ENCODE measurements at regions not wholly inside any gene's neighbourhood (a gene's known extent, or its start where the extent isn't known, plus 50 kb on each side); places are given as distances from the start of the nearest gene placed in this dataset.

- TF ChIP-seq EP300 (IDR thresholded peaks at IDR 0.05) (no peak), POLR2AphosphoS5 (IDR thresholded peaks at IDR 0.05) (no peak), POLR2A (IDR thresholded peaks at IDR 0.05) (no peak)
- TF ChIP-seq, protein P1, sequence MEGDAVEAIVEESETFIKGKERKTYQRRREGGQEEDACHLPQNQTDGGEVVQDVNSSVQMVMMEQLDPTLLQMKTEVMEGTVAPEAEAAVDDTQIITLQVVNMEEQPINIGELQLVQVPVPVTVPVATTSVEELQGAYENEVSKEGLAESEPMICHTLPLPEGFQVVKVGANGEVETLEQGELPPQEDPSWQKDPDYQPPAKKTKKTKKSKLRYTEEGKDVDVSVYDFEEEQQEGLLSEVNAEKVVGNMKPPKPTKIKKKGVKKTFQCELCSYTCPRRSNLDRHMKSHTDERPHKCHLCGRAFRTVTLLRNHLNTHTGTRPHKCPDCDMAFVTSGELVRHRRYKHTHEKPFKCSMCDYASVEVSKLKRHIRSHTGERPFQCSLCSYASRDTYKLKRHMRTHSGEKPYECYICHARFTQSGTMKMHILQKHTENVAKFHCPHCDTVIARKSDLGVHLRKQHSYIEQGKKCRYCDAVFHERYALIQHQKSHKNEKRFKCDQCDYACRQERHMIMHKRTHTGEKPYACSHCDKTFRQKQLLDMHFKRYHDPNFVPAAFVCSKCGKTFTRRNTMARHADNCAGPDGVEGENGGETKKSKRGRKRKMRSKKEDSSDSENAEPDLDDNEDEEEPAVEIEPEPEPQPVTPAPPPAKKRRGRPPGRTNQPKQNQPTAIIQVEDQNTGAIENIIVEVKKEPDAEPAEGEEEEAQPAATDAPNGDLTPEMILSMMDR (IDR thresholded peaks at IDR 0.05), result no peak
These were observed 929.0 kb downstream of the SLITRK6 start for GRCh38 chr13:84870190-84870589.
